MG63 (cell line): ENCODE measurements at regions not wholly inside any gene's neighbourhood (a gene's known extent, or its start where the extent isn't known, plus 50 kb on each side); places are given as distances from the start of the nearest gene placed in this dataset.

ENCODE experiments used
- DNase-seq: peaks from one replicate; pipeline ENCODE4 v3.0.0-alpha.2; 2020
- H3K27me3 ChIP-seq: fragments of 250-450 bp; sonication (Bioruptor Pico); 2 replicates; pipeline ENCODE4 v1.5.1; 2020; ENCODE audit warnings: mild to moderate bottlenecking, moderate library complexity
- H3K36me3 ChIP-seq: fragments of 250-450 bp; sonication (Bioruptor Pico); 2 replicates; pipeline ENCODE4 v1.5.1; 2020; ENCODE audit warnings: mild to moderate bottlenecking, moderate library complexity
- H3K4me3 ChIP-seq: fragments of 250-450 bp; sonication (Bioruptor Pico); 2 replicates; pipeline ENCODE4 v1.5.1; 2020; ENCODE audit warnings: mild to moderate bottlenecking, moderate library complexity
- H3K9me3 ChIP-seq: fragments of 250-450 bp; sonication (Bioruptor Pico); 2 replicates; pipeline ENCODE4 v1.5.1; 2020; ENCODE audit warnings: mild to moderate bottlenecking, moderate library complexity

DNA sequence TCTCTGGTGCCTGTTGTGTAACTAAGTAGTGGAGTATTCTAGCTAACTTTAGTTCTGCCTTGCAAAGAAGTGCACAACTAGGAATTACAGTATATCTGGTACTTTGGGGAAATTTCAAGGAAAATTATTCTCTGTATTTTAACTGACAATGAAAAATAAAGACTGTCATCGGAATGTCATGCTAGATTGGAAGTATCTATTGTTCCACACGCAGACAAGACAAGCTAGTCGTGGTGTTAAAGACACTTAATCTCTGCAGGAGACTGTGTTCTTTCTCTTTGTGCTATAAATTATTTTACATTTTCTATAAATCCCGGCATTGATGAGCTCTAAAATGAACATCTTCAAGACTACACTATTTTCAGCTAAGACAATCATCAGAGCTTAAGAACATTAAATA lies 1068.8 kb upstream of the ADGRL4 start:
- Histone ChIP-seq H3K4me3 (no peak overlapping the region), H3K36me3 (no peaks in the 10 kb centered on the region), H3K9me3 (no peaks in the 10 kb centered on the region), H3K27me3 (no peaks in the 10 kb centered on the region)
- no peak for DNase-seq

- no peaks in the 10 kb centered on the region for H3K27me3 ChIP-seq
- DNase-seq = no peak
- H3K9me3 ChIP-seq = no peaks in the 10 kb centered on the region
Observed at GRCh38 chr1:80072563-80072962, 1066.0 kb upstream of the ADGRL4 start.

DNA sequence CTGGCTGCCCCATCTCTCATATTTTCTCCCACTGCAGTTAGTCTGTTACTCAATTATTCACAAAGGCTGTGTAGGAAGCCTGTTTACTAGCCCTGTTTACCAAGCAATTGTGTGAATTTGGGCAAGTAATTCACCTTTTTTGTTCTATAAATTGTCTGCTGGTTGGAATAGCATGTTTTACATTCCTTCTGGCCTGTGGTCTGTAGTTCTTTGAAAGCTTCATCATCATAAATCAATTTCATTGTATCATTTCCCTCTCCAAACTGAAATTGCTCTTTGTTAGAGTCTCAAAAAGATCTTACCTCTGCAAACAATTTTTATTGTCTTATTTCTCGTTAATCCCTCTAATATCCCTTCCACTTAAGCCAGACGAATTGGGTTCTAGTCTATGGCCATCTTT lies 1059.5 kb upstream of the ADGRL4 start:
- no peak for DNase-seq

More at GRCh38 chr1:80072563-80072962, 1066.0 kb upstream of the ADGRL4 start:
- no peaks in the 10 kb centered on the region for H3K36me3 ChIP-seq
- H3K4me3 ChIP-seq = no peak overlapping the region

DNA sequence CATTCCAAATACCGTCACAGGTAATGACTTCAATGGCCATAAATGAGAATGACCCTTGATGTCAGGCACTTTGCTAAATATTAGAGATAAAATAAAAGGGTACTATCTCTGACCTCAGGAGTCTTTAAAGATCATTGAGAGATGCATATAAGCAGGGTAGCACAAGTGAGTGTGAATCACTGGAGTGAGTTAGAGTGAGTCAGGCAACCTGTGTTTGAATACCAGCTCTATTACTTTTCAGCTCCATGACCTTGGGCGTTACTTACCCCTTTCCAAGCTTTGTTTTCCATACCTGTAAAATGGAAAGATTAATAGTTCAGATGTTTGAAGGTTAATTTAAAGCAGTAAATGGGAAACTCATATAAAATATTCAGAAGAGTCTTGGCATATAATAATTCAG lies 1058.0 kb upstream of the ADGRL4 start:
- DNase-seq = no peak
- Histone ChIP-seq H3K4me3 (no peak overlapping the region), H3K9me3 (no peaks in the 10 kb centered on the region), H3K36me3 (no peaks in the 10 kb centered on the region), H3K27me3 (no peaks in the 10 kb centered on the region)

More for the DNA sequence above, 1059.5 kb upstream of the ADGRL4 start:
- no peak overlapping the region for H3K4me3 ChIP-seq
- no peaks in the 10 kb centered on the region for H3K27me3 ChIP-seq
- no peaks in the 10 kb centered on the region for H3K9me3 ChIP-seq
- H3K36me3 ChIP-seq = no peaks in the 10 kb centered on the region

DNA sequence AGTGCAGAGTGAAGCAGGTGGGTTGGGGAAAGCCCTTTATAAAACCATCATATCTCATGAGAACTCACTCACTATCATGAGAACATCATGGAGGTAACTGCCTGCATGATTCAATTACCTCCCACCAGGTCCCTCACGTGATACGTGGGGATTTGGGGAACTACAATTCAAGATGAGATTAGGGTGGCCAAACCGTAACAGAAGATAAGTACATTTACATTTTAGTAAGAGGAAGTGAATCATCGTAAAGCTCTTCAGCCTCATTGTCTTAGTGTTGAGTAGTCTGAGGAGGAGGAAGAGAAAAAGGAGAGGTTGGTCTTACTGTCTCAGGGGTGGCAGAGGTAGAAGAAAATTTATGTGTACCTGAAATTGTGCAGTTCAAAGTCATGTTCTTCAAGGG lies 1053.4 kb upstream of the ADGRL4 start:
- no peak for DNase-seq

DNA sequence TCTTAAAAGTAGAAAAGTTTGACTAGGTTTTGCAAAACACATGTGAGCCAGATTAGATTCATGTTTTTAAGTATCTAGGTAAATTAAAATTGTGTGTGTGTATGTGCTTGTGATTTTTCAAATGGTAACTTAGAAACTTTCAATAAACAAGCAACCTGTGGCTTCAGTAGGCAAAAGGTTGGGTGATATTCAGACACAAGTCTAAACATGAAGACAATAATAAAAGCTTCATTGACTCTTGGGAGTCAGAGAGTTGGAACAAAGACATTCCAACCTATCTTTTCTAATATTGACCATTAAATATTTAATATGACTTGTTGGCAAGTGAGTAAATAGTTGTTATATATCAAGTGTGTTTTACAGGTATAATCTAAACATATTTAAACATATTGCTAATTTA lies 1049.6 kb upstream of the ADGRL4 start:
- H3K4me3 ChIP-seq = no peak overlapping the region
- no peaks in the 10 kb centered on the region for H3K27me3 ChIP-seq
- H3K36me3 ChIP-seq = no peaks in the 10 kb centered on the region
- no peaks in the 10 kb centered on the region for H3K9me3 ChIP-seq
- DNase-seq = no peak

More for the DNA sequence above, 1053.4 kb upstream of the ADGRL4 start:
- no peak overlapping the region for H3K4me3 ChIP-seq
- no peaks in the 10 kb centered on the region for H3K27me3 ChIP-seq
- H3K36me3 ChIP-seq = no peaks in the 10 kb centered on the region
- H3K9me3 ChIP-seq = no peaks in the 10 kb centered on the region

DNA sequence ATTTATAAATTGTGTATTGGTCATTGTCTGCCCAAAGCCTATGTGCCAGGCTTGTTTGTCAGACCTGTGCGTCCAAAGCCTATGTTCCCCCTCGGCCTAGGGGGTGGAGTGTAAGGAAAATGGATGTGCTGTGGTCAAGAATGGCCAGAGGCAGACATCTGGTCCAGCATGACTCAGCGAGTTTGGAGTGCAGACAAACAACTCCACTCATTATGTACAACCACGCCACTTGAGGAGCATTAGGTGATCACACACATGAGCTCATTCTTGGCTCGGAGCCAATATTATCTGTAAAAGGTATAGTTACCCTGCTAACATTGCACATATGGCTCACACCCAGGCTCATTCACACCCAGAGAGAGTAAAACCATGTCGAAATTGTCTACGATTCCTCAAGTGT lies 1047.6 kb upstream of the ADGRL4 start:
- Histone ChIP-seq H3K9me3 (no peaks in the 10 kb centered on the region), H3K27me3 (no peaks in the 10 kb centered on the region), H3K4me3 (no peak overlapping the region), H3K36me3 (no peaks in the 10 kb centered on the region)
- peak; percentile 9 for DNase-seq

DNA sequence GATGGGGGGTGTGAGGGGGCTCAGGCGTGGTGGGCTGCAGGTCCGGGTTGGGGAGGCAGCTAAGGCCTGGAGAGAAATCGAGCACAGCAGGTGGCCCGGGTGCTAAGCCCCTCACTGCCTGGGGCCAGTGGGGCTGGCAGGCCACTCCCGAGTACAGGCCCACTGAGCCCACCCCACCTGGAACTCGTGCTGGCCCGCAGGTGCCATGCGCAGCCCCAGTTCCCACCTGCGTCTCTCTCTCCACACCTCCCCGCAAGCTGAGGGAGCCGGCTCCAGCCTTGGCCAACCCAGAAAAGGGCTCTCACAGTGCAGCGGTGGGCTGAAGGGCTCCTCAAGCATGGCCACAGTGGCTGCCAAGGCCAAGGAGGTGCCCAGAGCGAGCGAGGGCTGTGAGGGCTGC lies 1047.1 kb upstream of the ADGRL4 start:
- DNase-seq = no peak
- Histone ChIP-seq H3K27me3 (no peaks in the 10 kb centered on the region), H3K36me3 (no peaks in the 10 kb centered on the region), H3K4me3 (no peak overlapping the region), H3K9me3 (no peaks in the 10 kb centered on the region)

- DNase-seq = no peak
- H3K9me3 ChIP-seq = no peaks in the 10 kb centered on the region
- no peaks in the 10 kb centered on the region for H3K27me3 ChIP-seq
- no peak overlapping the region for H3K4me3 ChIP-seq
- H3K36me3 ChIP-seq = no peaks in the 10 kb centered on the region
Observed at GRCh38 chr1:80050523-80050922, 1044.0 kb upstream of the ADGRL4 start.

- H3K27me3 ChIP-seq = no peaks in the 10 kb centered on the region
- H3K36me3 ChIP-seq = no peaks in the 10 kb centered on the region
- no peak for DNase-seq
- H3K9me3 ChIP-seq = no peaks in the 10 kb centered on the region
- H3K4me3 ChIP-seq = no peak overlapping the region
Observed at GRCh38 chr1:80050085-80050484, 1043.6 kb upstream of the ADGRL4 start.

DNA sequence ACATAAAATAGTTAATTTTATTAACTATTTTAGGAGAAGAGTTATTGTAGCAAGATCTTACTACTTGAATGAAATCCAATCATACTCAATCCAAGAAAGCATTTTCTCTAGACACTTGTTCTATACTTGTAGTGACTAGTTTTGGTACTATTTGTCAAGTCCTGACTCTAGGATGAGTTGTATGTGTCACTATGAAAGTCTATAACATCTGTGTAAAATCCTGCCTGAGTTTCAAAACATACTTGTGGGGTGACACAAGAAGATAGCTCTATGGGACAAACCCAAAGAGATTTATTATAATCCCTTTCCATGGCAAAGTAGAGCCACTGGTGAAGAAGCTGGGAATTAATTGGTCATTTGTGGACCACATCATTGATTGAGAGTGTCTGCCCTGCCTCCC lies 1042.2 kb upstream of the ADGRL4 start:
- DNase-seq = no peak
- no peaks in the 10 kb centered on the region for H3K9me3 ChIP-seq
- no peak overlapping the region for H3K4me3 ChIP-seq
- no peaks in the 10 kb centered on the region for H3K27me3 ChIP-seq
- H3K36me3 ChIP-seq = no peaks in the 10 kb centered on the region

DNA sequence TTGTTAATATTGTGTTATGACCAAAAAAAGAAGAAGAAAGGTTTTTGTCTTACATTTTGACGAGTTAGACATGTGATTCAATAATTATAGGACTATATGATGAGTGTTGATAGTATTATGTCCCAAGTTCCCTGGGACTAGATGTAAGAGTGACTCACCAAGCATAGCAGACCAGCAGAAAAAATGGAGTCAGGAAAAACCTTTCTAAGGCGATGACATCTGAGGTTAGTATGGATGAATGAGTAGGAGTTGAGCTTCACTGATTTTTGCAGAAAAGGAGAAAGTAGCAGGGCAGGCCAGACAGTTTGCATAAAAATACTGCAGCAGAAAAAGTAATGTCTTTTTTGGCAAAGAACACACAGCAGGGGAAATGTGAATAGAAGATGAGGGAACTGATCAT lies 1041.3 kb upstream of the ADGRL4 start:
- DNase-seq = no peak
- Histone ChIP-seq H3K4me3 (no peak overlapping the region), H3K9me3 (no peaks in the 10 kb centered on the region), H3K27me3 (no peaks in the 10 kb centered on the region), H3K36me3 (no peaks in the 10 kb centered on the region)

GRCh38 chr1:80044662-80045061 lies 1038.1 kb upstream of the ADGRL4 start:
- DNase-seq = no peak
- Histone ChIP-seq H3K4me3 (no peak overlapping the region), H3K27me3 (no peaks in the 10 kb centered on the region), H3K9me3 (no peaks in the 10 kb centered on the region), H3K36me3 (no peaks in the 10 kb centered on the region)

- H3K4me3 ChIP-seq = no peak overlapping the region
- no peak for DNase-seq
- no peaks in the 10 kb centered on the region for H3K36me3 ChIP-seq
- no peaks in the 10 kb centered on the region for H3K9me3 ChIP-seq
- H3K27me3 ChIP-seq = no peaks in the 10 kb centered on the region
Observed at GRCh38 chr1:80036690-80037432, 1030.3 kb upstream of the ADGRL4 start.

GRCh38 chr1:80023358-80023757 lies 1016.8 kb upstream of the ADGRL4 start:
- Histone ChIP-seq H3K4me3 (no peak overlapping the region), H3K36me3 (no peaks in the 10 kb centered on the region), H3K9me3 (no peaks in the 10 kb centered on the region), H3K27me3 (no peaks in the 10 kb centered on the region)
- DNase-seq = no peak

- Histone ChIP-seq H3K27me3 (no peaks in the 10 kb centered on the region), H3K36me3 (no peaks in the 10 kb centered on the region), H3K9me3 (no peaks in the 10 kb centered on the region), H3K4me3 (no peak overlapping the region)
- no peak for DNase-seq
Observed at GRCh38 chr1:80021891-80022290, 1015.4 kb upstream of the ADGRL4 start.

DNA sequence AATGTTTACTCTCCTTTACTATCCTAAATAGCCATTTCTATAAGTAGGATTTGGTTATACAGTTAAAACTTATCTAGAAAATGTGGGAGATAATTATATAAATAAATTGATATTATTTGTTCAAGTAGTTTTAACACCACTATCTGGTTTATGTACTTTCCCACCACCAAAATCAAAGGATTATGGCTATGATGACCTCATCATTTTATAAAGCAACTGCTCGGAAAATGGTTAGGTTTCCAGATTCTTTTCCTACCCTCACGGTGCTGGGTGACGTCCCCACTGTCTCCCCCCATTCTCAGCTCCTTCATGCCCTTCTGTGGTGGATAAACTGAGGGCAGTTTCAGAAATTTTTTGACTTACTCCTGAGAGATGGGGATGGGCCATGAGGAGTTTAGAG lies 1011.8 kb upstream of the ADGRL4 start:
- Histone ChIP-seq H3K27me3 (no peaks in the 10 kb centered on the region), H3K4me3 (no peak overlapping the region), H3K36me3 (no peaks in the 10 kb centered on the region), H3K9me3 (no peaks in the 10 kb centered on the region)
- no peak for DNase-seq

DNA sequence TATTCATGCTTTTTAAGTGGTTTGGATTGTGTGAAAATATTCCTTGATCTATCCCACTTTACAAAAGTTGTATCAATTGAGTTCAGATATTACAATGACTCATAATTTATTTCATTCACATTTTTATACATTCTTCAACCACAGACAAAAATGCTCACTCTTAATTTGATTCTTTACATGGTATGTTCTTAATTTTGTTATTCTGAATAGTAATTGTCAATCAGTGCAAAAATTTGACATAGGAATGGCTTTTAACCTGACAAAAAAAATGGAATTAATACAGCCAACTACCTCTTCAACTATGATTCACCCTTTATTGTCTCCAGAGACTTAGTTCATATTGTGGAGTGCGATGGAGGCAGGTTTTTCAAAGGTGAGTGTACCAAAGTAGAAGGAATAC lies 1002.4 kb upstream of the ADGRL4 start:
- no peak overlapping the region for H3K4me3 ChIP-seq

GRCh38 chr1:80003250-80003649 lies 996.7 kb upstream of the ADGRL4 start:
- Histone ChIP-seq H3K36me3 (no peaks in the 10 kb centered on the region), H3K9me3 (no peaks in the 10 kb centered on the region), H3K27me3 (no peaks in the 10 kb centered on the region), H3K4me3 (no peak overlapping the region)
- DNase-seq = no peak

More for the DNA sequence above, 1002.4 kb upstream of the ADGRL4 start:
- Histone ChIP-seq H3K36me3 (no peaks in the 10 kb centered on the region), H3K9me3 (no peaks in the 10 kb centered on the region), H3K27me3 (no peaks in the 10 kb centered on the region)
- DNase-seq = no peak
